Dermis microvascular lymphatic vessel endothelial cell (primary cell): ENCODE measurements at regions not wholly inside any gene's neighbourhood (a gene's known extent, or its start where the extent isn't known, plus 50 kb on each side); places are given as distances from the start of the nearest gene placed in this dataset.

Source experiments
- DNase-seq, 2 donors: peaks; one replicate each; pipeline versions ENCODE4 v3.0.0 to v3.0.0-alpha.2; 2010; ENCODE audit warnings: low read depth in 2 of 2

- DNase-seq: no peak
Observed at GRCh38 chr13:61873717-61874116, 458.1 kb upstream of the PCDH20 start.

DNA sequence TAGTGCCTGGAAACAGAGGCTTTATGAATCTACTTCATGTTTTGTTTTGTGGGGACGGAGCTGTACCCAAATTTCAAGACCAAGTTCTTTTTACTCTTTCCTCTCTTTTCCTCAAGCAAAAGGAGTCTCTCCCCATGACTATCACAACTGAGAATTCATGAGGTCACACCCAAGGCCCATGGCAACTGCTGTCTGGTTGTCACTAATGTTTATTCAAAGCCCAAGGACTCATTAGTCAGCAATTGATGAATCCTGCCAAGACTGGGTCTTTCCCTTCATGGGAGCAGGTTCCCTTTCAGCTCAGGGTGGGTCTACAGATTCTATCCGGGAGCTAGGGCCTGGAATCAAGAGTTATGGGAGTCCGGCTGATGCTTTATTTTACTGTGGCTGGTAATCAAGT is 441.5 kb upstream of the PCDH20 start:
- no peak for DNase-seq

GRCh38 chr13:61852116-61852619 is 436.5 kb upstream of the PCDH20 start:
- DNase-seq: no peak

DNA sequence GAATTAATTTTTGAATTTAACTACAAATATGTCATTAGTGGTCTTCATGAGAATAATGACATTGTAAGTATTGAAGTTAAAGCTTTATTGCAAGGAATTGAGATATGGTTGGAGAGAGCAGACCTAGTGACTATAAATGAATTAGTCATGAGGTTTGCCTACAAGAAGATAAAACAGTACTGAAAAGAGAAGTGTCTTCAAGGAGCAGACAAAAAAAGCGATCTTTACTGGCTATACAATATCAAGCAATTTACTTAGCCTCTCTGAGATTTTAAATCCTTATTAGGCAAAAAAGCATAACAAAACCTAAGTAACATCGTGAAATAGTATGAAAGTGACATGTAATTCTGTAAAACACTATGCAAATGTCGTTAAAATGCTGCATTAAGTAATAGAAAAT is 435.1 kb upstream of the PCDH20 start:
- DNase-seq: no peak

DNA sequence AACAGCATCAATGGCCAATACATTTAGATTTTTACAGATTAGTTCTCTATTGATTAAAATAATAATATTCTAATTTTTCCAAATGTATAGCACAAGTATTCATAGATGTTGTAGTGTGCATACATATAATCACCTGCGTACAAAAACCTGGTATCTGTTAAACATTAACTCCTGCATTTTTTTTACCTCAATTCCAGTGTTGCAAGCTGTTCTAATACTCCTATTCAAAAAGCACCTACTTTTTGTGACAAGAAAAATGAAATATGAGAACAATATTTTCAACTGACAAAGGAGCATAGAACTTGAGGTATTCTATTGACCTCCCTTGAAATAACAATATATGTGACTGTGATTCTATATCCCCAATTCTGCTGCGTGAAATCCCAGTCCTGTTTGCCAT is 422.9 kb upstream of the PCDH20 start:
- no peak for DNase-seq

DNA sequence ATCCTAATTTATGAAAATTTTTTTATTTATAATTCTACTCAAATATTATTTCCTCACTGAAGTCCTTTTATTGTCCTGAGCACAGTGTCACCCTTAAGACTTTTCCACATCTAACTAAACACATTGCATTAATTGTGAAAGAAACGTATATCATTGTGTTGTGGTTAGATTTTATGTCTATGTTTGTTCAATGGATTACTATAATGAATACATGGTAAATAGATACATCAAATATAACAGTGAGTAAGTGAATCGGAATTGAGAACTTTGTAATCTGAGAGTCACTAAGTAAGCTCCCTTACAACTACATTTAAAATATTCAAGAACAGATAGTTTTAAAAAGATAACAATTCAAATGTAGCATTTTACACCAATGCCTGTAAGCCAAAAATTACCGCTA is 417.6 kb upstream of the PCDH20 start:
- DNase-seq: no peak

DNA sequence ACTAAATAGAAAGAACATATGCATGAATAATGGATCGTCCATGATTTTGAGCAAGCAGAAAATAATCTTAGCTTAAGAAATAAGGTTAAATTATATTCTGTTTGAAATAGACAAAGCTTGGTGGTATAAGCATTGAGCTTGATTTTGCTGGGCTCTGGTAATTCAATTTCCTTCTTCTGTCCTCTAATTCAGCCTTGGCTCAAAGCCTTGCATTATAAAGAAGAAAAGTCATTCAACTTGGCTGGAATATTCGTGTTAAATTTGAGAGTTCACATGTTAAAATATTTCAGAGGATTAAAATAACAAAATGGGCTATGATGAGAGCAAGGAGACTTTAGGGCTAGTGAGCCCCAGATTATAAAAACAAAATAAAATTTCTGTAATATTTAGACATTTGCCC is 415.4 kb upstream of the PCDH20 start:
- no peak for DNase-seq

DNA sequence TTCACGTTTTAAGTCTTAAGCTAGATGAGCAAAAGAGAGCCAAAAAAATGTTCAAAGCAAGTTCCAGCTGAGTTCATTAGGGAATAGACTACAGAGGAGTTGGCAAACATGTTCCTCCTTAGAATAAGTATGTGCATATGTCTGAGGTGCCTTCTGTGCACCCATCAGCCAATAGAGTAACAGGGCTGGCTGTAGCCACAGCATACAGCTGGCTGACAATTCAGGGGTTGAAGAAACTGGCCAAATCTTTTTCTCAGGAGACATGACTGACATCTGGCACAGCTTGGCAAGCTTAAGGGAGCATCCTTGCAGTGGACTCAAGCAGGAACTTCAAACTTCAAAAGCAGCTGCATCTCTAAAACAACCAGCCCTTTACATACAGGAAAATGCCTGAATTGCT is 414.8 kb upstream of the PCDH20 start:
- DNase-seq: no peak

DNA sequence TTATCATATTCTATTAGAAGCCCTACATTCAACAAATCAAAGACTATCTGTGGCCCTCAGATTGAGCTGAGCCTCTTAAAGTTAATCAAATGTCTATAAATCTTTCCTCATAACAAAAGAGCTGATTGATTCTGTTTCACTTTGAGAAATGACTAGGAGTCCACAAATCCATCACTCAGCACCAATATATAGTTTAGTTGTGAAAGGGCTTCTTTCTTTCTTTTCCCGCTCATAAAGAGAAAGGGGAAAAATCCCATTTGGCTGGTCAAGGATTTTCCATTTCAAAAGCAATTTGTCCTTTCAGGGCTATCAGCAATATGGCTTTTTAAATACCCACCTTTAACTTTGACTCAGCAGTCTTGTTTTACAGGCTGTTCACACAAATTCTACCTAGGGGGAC is 408.5 kb upstream of the PCDH20 start:
- no peak for DNase-seq

DNA sequence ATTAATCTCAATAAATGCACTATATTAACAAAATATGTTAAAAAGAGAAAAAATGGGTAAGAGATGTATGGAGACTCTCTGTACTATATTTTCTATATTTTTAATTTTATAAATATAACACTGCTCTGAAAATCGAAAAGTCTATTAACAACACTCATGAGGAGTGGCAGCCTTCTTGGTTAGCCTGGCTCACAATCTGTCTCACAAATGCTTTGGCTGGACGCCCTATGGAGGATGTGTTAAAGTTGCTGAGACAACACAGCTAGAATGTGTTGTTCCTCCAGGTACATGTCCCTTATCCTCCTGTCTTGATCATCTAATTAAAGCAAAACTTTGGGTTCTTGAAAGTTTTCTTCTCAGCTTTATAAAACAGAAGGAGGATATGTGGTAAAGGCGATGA is 396.6 kb upstream of the PCDH20 start:
- no peak for DNase-seq

DNA sequence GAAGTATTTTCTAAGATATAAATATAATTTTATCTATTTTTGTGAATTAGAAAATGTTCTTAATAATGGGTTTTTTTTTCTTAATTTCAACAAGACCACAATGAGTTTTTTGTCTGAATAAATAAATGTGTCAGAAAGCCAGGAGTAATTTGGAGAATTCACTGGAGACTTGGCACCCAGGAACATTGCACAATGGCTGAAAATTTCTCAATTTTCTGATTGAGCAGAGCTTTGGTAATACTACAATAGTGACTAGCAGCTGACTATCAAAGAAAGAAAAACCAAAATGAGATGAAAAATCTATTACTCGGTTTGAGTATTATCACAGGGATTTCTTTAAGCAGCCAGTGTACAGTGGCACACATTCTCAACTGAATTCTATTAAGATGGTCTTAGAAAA is 394.4 kb upstream of the PCDH20 start:
- DNase-seq: no peak

- DNase-seq: no peak
Observed at GRCh38 chr13:61797397-61797796, 381.7 kb upstream of the PCDH20 start.

DNA sequence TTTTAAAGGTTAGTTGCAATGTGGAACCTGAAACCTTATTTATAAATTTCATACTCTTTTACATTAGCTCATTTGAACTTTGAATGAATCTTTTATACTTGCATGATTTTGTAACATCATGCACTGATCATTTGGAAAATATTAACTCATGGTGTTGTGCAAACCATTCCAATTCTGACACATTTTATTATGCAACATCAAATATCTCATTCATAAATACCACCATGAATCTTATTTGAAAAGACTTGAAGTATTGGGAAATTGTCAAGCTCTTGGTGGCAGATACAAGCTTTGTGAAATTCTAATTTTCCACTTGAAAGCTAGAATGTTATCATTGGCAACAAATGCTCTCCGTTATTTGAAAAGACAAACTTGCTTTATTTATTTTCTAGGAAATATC is 379.9 kb upstream of the PCDH20 start:
- DNase-seq: no peak

DNA sequence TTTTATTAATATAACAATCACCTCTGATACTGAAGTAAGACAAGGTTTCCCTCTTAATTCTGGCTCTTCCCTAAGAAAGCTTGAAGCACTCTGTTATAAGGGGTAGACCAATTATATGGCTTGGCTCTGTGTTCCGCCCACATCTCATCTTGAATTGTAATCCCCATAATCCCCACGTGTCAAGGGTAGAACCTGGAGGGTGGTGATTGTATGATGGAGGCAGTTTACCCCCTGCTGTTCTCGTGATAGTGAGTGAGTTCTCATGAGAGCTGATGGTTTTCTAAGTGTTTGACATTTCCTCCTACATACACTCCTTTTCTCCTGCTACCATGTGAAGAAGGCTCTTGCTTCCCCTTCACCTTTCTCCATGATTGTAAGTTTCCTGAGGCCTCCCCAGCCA is 363.8 kb upstream of the PCDH20 start:
- no peak for DNase-seq

DNA sequence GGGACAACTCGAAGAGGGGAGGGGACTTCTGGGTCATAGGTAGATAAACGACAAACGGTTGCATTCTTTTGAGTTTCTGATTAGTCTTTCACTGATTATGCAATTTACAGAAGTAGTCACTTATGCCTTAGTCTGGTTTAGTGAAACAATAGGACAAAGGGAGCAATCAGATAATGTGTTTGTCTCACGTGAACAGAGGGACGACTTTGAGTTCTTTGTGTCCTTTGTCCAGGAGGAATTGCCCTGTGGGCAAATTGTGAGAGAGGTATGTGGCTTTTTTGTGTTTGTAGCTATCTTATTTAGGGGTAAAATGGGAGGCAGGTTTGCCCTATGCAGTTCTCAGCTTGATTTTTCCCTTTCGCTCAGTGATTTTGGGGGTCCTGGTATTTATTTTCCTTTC is 362.9 kb upstream of the PCDH20 start:
- no peak for DNase-seq

GRCh38 chr13:61777899-61778298 is 362.2 kb upstream of the PCDH20 start:
- no peak for DNase-seq

DNA sequence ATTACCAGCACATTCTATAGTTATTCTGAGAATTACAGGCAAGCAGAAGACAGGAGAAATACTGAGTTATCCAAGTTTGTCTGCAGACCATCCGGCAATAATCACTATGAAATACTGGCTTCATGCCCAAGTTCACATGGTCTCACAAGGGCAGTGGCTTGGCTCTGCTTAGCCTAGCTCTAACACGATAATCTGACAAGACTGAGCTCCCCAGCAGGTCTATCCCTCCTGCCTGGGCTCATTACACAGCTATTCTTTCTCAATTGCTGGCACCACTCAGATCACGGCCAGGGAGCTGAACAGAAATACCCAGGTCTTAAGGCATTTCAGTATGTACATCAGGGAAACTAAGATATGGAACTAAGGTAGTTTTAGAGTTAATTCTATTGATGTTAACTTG is 361.6 kb upstream of the PCDH20 start:
- no peak for DNase-seq

- no peak for DNase-seq
Observed at GRCh38 chr13:61774903-61775302, 359.3 kb upstream of the PCDH20 start.

DNA sequence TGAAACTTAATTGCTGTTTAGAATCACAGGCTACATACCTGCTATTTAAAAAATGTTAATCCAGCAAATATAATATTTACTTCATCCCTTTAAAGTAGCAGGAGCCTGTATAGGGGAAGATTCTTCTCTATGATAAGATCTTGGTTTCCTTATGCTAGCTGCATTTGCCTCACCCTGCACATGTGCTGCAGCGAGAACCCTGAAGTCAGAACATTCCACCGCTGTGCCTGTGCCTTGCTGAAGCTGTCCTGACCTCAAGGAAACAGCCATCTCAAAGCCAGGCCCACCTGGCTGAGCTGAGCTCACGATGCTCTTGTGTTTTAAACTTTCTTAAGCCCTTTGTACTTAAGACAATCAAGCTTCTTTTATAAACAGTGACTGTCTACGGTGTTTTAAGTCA is 355.0 kb upstream of the PCDH20 start:
- DNase-seq: no peak

- no peak for DNase-seq
Observed at GRCh38 chr13:61768175-61768574, 352.5 kb upstream of the PCDH20 start.

GRCh38 chr13:61766667-61767058 is 351.0 kb upstream of the PCDH20 start:
- no peak for DNase-seq

DNA sequence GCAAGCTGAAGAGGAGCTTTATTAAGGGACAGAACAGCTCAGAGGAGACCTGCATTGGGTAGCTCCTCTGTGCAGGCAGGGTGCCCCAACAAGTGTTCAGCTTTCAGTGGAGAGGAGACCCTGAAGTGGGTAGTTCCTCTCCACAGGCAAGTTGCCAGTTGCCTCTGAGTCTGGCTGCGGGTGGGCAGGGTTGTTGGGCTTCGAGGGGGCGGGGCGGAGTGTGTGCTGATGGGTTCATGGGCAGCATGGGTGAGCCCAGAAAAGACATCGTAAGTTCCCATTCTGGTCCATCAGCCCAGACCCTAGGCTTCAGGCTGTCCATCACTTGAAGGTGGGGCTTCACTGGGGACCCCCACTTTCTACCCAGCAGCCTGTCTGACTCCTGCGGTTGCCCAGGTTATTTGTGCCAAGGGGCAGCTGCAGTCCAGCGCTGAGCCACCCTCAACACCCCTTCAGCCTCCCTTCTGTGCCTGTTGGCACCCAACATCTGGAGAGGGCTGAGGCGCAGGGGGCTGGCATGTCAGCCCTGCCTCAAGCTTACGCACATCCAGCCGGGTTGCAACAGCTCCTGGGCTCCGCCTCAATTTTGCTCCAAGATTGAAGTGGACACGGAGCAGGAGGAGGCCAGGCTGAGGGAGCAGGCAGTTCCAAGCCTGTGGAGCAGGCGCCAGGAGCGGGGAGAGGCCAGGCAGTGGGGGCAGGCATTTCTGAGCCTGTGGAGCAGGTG is 350.5 kb upstream of the PCDH20 start:
- DNase-seq: no peak

DNA sequence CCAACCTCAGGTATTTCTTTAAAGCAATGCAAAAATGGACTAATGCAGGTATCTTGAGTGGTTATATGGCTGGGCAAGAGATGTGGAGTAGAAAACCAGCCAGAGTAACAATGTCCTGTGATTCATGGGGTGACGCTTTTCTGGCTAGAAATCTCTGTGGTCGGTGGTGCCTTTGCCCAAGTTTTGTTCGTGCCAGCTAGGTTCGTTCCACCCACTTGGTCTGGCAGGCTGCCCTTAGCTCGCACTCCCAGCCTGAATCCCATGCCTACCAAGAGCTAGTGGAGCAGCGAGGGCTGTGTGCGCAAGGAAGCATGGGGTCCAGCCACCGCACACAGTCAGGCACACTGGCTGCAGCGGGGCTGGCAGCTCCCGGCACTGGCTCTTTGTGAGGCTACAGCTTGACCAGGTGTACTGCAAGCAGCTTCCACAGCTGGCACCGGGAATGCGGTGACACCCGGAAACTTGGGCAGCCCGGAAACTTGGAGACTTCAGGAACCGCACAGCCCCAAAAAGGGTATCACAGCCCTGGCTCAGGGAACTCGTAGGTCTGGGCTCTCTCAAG is 349.6 kb upstream of the PCDH20 start:
- DNase-seq: no peak

GRCh38 chr13:61761690-61762089 is 346.0 kb upstream of the PCDH20 start:
- no peak for DNase-seq
